Hepatocyte (in vitro differentiated cells): ENCODE measurements at regions not wholly inside any gene's neighbourhood (a gene's known extent, or its start where the extent isn't known, plus 50 kb on each side); places are given as distances from the start of the nearest gene placed in this dataset.

Experiments
- EZH2 ChIP-seq: fragments of 200-600 bp; sonication (generic); IDR thresholded peaks from 2 replicates; pipeline ENCODE4 v1.6.1; 2016; ENCODE audit warnings: antibody characterized with exemption, mild to moderate bottlenecking, borderline replicate concordance
- EZH2phosphoT487 ChIP-seq: fragments of 200-600 bp; sonication (generic); IDR thresholded peaks from one replicate; pipeline ENCODE4 v1.6.1; 2018; ENCODE audit warnings: antibody characterized with exemption, mild to moderate bottlenecking, low read depth, moderate library complexity; ENCODE audit not compliant: unreplicated experiment, severe bottlenecking
- TF ChIP-seq, protein P1 (sequence below): fragments of 200-600 bp; sonication (generic); IDR thresholded peaks from 2 replicates; pipeline ENCODE4 v1.5.1; 2016; ENCODE audit warnings: antibody characterized with exemption, mild to moderate bottlenecking; ENCODE audit not compliant: poor library complexity

- no peak for TF ChIP-seq EZH2
- TF ChIP-seq, protein P1, sequence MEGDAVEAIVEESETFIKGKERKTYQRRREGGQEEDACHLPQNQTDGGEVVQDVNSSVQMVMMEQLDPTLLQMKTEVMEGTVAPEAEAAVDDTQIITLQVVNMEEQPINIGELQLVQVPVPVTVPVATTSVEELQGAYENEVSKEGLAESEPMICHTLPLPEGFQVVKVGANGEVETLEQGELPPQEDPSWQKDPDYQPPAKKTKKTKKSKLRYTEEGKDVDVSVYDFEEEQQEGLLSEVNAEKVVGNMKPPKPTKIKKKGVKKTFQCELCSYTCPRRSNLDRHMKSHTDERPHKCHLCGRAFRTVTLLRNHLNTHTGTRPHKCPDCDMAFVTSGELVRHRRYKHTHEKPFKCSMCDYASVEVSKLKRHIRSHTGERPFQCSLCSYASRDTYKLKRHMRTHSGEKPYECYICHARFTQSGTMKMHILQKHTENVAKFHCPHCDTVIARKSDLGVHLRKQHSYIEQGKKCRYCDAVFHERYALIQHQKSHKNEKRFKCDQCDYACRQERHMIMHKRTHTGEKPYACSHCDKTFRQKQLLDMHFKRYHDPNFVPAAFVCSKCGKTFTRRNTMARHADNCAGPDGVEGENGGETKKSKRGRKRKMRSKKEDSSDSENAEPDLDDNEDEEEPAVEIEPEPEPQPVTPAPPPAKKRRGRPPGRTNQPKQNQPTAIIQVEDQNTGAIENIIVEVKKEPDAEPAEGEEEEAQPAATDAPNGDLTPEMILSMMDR = no peak
- TF ChIP-seq EZH2phosphoT487 = no peak
Observed at GRCh38 chr1:60981357-60981756, 101.0 kb upstream of the NFIA start.
